ACHN (cell line): ENCODE measurements at regions not wholly inside any gene's neighbourhood (a gene's known extent, or its start where the extent isn't known, plus 50 kb on each side); places are given as distances from the start of the nearest gene placed in this dataset.

Experiments used
- DNase-seq: peaks from one replicate; pipeline ENCODE4 v3.0.0-alpha.2; 2015
- in situ Hi-C: cut with HindIII; loops from 2 replicates; pipeline ENCODE4 v1.10.0; 2017; ENCODE audit warnings: low sequenced_read_pairs, low pct_ligation_motif_present, low pct_unique_long_range_greater_than_20kb

DNA sequence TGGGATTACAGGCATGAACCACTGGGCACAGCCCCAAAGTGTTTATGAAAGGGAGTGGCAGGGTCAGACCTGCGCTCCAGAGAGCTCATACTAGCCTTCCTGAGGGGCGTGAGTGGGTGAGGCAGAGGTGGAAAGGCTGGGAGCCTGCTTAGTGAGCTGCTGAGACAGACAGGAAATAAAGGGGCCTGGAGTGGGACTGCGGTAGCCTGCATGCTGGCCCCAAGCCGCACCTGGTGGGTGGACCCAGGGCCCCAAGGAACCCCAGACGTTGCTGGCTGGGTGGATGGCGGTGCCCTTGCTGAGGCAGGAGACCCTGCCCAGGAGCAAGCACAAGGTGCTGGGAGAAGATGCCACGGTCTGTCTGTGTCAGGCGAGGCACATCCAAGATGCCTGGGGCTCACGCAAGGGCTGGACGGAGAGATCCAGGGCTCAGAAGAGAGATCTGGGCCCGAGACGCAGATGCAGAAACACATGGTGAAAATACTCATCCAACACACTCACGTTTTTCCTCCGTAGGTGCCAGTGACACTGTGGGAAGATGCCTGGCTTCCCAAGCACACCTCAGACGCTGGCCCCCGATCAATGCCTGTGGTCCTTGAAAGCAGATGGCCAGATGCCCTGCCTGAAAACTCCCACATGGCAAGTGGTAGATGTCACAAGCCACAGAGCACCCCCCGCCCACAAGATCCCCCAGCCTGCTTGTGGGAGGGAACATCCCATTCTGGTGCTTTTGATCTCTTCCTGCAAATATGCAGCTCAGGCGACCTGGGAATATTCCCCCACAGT is 151.1 kb downstream of the GLI2 start:
- in situ Hi-C loops = no loop called here
- DNase-seq = no peak

- no peak for DNase-seq
- in situ Hi-C loops = no loop called here
Measured at GRCh38 chr2:120887320-120887697, 151.6 kb downstream of the GLI2 start.

- in situ Hi-C loops = no loop called here
Measured at GRCh38 chr2:120887741-120888231, 152.1 kb downstream of the GLI2 start.

DNA sequence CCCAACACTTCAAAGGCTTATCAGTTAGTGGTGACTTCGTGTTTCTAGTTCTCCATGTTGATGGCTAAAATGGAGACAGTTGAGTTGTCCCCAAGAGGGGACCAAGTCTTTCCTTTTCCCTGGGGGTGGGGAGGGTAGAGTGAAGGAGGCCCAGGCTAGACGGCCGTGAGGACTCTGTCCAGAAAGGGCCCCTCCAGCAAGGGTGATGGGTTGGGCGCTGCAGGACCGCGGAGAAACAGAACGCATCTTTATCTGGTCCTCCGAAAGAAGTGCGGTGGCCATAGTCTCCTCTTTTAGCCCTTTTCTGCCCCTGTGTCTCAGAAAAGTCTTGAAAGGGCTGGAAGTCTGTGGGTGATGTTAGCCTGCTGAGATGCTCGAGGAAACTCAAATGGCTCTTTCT is 153.2 kb downstream of the GLI2 start:
- no peak for DNase-seq
- in situ Hi-C loops = no loop called here

More at GRCh38 chr2:120887741-120888231, 152.1 kb downstream of the GLI2 start:
- DNase-seq = no peak

DNA sequence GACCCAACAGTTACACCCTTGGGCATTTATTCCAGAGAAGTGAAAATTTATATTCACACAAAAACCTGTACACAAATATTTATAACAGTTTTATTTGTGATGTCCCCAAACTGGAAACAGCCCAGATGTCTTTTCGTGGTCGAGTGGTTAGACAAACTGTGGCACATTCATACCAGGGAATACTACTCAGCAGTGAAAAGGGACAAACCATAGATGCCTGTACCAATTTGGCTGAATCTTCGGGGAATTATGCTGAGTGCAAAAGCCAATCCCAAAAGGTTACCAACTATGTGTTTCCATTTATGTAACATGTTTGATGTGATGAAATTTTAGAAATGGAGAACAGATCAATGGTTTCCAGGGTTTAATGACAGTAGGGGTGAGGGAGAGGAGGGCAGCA is 154.3 kb downstream of the GLI2 start:
- in situ Hi-C loops = no loop called here
- DNase-seq = no peak

DNA sequence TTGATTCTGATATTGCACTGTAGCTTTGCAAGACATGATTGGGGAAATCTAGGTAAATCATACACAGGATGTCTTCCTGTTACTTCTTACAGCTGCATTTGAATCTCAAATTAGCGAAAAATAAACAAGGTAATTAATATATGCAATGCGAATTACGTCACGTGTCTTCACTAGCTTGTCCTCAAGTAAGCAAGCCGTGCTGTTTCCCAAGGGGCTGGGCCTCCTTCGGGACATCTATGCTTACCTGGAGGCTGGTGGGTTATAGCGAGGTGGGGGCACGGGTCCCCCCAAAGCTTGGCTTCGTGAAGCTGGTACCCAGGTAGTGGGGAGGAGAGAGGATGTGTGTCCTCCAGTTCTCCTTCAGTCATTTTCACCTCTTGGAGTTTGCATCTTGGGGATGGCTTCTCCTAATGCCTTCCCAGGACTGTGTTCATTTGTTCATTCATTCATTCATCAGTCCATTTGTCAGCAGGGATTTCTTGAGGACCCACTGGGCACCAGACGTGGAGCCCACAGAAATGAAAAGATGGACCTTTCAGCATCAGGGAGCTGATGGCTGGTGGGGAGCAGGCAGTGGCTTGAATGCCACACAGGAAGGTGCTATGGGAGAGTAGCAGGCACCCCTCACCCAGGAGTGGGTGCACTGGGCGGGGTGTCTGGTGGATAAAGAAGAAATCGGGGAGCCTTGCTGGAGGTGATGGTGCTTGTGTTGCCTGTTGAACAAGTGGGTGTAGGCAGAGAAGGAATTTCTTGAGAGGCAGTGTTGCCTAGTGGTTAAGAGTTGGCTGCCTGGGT is 155.1 kb downstream of the GLI2 start:
- in situ Hi-C loops = no loop called here
- no peak for DNase-seq

DNA sequence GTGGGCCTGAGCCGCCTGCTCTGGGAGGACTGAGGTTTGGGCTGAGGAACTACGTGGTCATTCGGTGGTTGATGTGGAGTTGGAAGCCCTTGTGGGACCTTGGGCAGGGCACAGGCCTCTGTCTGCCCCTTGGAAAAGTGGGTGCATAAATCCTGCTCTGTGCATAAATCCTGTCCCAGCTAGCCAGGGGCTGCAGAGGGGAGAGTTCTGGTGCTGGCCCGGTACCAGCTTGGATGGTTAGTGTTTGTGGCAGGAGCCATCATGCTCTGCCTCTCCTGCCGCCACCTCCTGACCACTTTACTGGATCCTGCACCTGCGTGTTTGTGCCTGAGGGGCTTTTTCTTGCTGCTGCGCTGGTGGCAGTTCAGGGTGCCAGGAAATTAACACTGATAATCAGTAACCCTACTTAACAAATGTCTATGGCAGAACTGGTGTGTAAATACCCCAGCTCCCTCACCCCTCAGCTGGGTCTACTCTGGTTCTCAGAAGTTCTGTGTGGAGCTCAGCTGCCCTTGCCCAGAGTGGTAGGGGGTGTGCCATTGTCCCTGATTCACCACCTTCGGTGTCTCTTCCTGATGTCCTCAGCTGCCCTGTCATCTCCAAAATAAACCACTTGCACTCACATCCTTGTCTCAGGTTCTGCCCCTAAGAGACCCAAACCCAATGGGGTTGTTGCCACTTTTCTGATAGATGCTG is 156.8 kb downstream of the GLI2 start:
- DNase-seq = no peak
- in situ Hi-C loops = no loop called here

DNA sequence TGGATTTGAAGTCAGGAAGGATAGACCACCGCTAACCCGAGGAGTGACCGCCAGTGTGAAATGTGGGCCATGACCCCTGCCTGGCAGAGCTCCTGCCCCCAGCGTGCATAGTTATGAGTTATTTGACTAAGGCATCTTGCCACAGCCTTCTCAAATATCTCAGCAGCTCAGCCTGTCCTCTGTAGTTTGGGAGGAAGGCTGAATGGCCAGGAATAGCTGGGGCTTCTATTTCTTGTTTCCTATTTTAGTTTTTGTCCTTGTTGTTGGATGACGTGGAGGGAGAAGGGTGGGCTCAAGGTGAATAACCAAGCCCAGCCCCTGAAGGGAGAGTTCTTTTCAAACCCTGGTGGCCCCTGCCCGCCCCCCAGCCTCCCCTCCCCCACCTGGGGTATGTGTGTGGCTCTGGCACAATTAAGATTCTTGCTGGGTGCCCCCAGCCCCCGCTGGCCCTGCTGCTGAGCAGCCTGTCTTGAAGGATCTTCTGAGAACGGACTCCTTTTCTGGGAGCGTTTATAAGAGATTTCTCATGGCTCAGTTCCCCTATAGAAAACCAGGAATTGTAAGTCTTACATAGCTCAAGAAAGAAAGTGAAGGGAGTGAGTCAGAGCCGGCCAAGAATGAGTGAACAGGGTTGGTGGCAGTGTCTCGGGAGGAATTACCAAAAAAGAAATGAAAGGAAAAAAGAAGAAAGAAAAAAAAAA is 157.4 kb downstream of the GLI2 start:
- DNase-seq = peak; percentile 17
- in situ Hi-C loops = no loop called here

DNA sequence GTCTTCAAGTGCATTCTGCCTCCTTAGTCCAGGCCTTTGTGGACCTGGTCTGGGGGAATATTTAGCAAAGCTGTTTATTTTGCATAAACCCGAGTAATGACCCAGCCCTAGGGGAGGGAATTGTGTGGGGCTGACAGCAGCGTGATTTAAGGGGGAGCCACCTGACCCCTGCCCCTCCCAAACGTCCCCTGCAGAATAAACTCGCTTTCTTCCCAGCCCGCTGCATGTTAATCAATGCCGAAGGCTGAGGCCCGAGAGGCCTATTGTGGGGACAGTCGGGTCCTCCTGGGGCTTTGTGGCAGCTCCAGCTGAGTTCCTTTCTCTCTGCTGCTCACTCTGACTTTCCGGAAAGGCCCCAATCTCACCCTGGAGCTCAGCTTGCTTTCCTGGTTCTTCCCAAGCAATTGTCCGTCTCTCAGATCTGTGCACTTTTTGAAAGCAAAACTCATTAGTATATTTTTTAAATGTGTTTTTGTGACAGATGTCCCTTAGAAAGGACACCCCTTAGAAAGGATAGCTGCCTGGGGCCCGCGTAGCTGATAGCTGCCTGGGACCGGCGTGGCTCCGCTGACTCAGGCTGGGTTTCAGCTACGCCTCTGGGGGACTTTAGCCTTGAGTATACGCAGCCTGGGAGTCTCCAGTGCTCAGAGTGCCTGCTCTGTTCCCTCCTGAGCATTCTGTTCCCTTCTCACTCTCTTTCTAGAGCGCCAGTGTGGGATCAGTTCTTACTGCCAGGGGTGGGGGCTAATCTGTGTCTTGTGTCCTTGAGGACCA is 158.3 kb downstream of the GLI2 start:
- in situ Hi-C loops = no loop called here
- DNase-seq = no peak

DNA sequence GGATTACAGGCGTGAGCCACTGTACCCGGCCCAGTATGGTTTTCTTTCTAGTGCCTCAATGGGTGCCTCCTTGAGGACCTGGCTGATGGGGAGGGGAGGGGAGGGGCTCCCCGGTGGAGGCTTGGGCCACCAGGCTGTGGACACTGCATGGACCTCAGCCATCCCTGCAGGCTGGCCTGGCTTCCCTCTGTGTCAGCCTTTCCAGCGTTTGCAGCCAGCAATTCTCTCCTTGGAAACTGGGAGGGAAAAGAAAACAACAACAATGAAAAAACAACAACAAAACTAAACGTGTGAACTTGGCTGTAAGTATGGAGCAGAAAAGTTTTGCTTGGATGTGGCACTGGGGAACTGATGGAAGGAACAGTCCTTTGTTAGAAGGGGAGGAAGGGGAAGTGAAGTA is 159.3 kb downstream of the GLI2 start:
- in situ Hi-C loops = no loop called here
- DNase-seq = no peak

DNA sequence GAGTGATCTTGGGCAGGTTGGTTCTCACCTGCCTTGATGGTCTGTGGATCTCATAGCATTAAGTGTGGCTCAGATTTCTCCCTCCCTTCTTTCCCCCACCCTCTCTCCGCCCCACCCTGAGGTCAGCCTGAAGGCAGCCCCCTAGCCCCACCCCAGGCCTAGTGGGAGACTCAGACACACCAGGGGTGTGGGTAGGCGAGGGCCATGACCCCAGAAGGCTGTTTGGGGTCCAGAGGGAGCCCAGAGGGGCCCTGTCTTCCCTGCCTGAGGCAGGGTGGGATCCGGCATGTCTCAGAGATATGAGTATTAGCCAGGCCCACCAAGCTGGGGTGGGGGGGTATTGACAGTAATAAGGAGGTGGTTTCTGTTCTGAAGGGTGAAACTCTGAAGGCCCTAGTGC is 160.5 kb downstream of the GLI2 start:
- in situ Hi-C loops = no loop called here
- no peak for DNase-seq

GRCh38 chr2:120896901-120897300 is 161.2 kb downstream of the GLI2 start:
- DNase-seq = no peak
- in situ Hi-C loops = no loop called here

DNA sequence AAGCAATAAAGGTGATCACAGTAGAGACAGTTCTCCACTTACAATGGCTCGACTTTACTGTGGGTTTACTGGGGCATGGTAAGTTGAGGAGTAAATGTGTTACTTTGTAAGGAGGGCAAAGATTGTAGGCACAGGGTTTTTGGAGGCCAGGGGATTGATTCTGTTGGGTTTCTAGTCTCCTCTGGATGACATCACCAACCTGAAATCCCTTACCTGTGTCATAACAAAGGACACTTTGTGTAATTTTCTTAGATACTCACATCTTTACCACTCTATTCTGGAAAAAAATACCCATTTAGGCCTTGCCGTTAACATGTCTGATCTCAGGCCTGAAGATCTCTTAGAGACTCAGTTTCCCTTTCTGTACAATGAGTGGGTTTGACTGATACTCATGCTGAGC is 161.7 kb downstream of the GLI2 start:
- in situ Hi-C loops = no loop called here
- no peak for DNase-seq

GRCh38 chr2:120898496-120898895 is 162.8 kb downstream of the GLI2 start:
- in situ Hi-C loops = no loop called here
- DNase-seq = no peak

- in situ Hi-C loops = no loop called here
- no peak for DNase-seq
Measured at GRCh38 chr2:120898961-120899750, 163.5 kb downstream of the GLI2 start.

- in situ Hi-C loops = no loop called here
- DNase-seq = no peak
Measured at GRCh38 chr2:120899771-120900170, 164.1 kb downstream of the GLI2 start.

GRCh38 chr2:120901201-120901600 is 165.5 kb downstream of the GLI2 start:
- in situ Hi-C loops = no loop called here
- no peak for DNase-seq
